HG03139 (cell line): ENCODE measurements at regions not wholly inside any gene's neighbourhood (a gene's known extent, or its start where the extent isn't known, plus 50 kb on each side); places are given as distances from the start of the nearest gene placed in this dataset.
"Not testable (repeated sequence)": the region's sequence is repeated elsewhere in the genome, so short reads cannot be mapped to it uniquely, and the experiment has no call there.

Experiments used
- ATAC-seq: cut with Tn5 transposase; IDR thresholded peaks from one replicate; pipeline ENCODE4 v1.9.1; 2021; ENCODE audit not compliant: unreplicated experiment

DNA sequence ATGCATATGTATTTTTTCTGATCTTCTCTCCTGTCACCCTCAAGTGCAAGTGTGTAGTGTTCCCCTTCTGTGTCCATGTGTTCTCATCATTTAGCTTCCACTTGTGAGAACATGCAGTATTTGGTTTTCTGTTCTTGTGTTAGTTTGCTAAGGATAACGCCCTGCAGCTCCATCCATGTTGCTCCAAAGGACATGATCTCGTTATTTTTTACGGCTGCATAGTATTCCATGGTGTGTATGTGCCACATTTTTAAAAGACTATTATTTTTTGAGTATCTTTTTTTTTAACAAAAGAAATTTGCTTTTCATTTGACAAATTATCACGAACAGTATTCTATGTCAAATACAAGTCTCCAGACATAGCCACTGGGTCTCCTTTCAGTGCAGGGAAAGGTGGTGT is 110.1 kb upstream of the ZNF746 start:
- ATAC-seq: no peak

DNA sequence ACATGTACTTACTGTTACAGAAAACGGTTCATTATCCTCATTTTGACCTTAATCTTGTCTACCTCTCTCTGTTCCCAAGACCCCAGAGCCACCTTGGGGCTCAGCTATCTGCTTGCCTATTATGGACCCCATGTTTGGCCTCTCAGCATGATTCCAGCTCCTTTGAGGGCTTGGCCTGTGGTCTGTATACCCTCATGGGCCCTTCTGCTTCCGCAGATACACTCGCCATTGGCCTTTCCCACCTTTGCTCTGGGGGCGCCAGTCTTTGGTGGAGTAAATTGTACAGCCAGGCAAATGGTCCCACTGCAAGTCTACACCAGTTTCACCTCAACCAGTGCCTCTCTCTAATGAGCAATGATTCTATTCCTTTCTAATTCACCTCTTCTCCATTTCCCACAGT is 109.2 kb upstream of the ZNF746 start:
- no peak for ATAC-seq

DNA sequence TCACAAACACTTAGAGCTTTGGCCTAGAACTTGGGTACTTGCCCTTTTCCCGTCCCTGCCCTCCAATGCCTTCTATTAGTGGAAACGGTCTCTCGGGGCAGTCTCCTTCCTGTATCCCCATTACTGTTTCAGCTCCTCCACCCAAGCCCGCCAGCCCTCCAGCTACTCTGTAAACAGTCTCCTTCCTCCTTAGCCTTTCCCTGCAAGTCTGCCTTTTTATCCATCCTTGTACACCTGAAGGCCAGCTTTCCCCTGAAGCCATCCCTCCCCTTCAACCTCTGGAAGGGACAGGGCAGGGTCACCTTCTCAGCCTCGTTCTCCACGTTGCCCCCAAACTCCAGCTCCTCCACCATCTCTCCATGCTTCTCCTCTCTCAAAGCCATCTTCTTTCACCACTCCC is 108.1 kb upstream of the ZNF746 start:
- ATAC-seq: no peak

DNA sequence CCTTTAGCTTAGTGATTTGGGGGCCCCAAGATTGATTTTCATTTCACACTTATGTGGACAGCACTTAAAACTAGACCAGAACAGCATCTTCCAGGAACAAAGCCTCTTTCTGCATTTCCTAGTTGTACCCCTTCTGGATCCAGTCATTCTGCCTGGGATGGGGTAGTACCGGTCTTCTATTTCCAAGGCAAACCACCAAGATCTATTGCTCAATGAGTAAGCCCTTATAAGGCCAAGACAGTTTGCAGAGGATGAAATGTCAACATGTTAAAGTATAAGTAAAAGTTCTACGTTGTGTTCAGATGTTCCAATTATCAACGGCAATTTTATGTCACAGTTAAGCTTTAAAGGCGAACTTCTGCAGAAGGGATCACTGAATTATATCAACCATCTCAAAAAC is 106.9 kb upstream of the ZNF746 start:
- ATAC-seq: no peak

DNA sequence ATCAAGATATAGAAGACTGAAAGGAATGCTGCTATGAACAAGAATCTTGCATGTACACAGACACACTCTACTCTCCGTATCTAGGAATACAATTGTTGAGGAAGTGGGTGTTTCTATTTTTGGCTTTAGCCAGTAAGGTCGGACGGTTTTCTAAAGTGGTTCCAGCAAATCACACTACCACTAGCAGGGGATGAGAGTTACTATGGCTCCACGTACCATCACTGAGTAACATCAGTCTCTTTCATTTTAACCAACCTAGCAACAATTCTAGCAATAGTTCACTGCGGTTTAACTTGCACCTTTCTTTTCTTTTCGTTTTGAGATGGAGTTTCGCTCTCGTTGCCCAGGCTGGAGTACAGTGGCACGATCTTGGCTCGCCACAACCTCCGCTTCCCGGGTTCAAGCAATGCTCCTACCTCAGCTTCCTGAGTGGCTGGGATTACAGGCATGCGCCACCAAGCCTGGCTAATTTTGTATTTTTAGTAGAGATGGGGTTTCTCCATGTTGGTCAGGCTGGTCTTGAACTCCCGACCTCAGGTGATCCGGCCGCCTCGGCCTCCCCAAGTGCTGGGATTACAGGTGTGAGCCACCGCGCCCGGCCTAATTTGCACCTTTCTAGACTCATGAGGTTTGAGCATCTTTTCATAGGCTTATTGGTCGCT is 103.2 kb upstream of the ZNF746 start:
- peak; percentile 92 for ATAC-seq

DNA sequence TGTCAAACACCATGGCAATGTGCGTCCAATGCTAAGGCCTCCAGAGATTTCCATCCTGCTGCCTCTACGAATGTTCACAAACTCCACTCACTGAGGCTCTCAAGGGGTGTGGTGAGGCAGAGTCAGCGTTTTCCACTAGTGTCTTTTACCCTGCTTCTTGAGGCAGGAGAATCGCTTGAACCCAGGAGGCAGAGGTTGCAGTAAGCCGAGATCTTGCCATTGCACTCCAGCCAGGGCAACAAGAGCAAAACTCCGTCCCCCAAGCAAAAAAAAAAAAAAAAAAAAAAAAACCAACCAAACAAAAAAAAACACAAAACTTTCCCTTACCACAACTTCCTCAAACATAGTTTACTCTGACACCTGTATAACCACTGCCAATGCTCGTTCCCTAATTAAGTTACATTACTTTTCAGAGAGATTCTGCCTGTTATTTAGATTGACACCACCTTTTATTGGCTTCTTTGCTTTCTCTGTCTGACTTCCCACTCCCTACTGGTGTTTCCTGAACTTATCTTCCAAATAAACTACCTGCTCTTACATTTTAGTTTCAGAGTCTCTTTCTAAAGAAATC is 102.1 kb upstream of the ZNF746 start:
- no peak for ATAC-seq

DNA sequence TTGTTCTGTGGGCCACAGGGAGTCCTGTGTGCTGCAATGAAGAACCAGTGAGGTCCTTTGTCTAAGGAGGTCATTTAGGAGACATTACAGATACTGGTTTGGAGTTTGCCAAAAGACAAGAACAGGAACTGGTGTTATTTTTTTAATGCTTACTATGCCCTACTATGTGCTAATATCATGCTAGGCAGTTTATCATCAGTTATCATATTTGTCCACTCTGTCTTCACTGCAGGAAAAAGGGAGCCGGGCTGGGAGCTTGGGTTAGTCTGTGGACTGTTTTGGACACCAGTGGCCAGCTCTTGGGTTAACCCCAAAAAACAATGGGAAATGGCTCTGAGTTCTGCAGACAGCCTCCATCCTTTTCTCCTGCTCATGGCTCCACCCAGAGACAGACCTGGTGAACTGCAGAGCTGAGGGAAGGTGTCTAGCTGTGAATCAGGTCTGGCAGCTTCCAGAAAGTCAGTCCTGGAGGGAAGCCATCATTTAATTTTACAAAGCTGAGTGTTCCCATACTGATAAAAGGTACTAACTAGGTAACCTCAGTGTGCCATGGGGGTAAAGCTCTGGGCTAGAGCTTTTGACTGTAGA is 101.2 kb upstream of the ZNF746 start:
- ATAC-seq: no peak

DNA sequence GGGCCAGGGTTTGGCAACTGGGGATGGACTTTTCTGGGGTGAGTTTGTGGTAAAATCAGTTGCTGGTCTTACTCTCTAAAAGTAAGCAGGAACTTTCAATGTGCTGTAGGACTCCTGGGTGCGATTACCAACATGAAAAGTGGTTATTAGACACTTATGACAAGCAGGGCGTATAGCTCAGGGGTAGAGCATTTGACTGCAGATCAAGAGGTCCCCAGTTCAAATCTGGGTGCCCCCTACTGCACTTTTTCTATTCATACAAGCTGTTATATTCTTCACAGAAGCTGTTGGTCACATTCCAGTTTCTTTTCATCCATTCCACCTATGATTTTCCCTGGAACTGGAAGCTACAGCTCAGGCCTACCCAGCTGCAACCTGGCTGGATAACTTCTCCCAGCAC is 100.2 kb upstream of the ZNF746 start:
- ATAC-seq: not testable (repeated sequence)

DNA sequence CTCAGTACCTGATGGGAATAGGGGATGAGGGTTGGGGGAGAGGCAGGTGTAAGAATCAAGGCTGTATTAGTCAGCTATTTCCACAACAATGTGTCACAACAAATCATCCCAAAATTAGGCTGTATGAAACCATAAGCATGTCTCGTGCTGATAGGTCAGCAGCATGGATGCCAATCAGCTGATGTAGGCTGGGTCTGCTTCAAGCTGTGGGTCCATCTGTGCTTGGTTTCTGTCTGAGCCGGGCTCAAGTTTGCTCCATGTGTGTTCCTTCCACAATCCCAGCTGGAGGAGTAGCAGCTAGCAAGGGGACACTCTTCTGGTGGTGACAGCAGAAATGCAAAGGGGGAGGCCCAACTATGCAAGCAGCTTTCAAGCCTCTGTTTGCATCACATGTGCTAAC is 97.9 kb upstream of the ZNF746 start:
- ATAC-seq: no peak

DNA sequence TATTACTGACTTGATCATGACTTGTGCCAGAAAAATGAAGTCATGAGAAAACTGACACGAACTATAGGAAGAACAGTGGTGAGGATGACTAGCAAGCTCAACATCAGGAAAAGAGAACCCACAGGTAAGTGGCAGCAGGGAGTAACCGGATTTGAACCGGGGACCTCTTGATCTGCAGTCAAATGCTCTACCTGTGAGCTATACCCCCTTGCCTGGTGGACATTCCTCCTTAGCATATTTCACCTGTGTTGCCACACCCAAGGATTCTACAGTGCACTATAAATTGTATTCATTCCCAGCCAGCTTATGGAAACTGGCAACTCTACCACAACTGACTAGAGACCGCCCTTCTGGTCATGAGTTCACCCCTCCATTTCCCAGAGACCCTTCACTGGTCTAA is 97.5 kb upstream of the ZNF746 start:
- no peak for ATAC-seq

DNA sequence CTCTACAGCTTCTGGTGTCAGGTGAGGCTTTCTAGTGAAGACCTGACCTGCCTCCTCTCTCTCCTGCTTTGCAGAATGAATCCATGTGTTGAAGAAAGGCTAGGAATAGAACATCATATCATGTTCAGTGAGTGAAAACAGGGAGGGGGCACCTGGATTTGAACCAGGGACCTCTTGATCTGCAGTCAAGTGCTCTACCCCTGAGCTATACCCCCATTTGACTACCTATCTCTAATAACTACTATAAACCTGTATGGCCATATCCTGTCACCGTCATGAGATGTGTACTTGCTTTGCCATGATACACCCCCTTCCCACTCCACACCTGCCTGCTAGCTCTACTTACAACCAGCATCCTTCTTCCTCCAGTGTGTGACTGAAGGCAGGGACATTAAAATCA is 91.3 kb upstream of the ZNF746 start:
- no peak for ATAC-seq

DNA sequence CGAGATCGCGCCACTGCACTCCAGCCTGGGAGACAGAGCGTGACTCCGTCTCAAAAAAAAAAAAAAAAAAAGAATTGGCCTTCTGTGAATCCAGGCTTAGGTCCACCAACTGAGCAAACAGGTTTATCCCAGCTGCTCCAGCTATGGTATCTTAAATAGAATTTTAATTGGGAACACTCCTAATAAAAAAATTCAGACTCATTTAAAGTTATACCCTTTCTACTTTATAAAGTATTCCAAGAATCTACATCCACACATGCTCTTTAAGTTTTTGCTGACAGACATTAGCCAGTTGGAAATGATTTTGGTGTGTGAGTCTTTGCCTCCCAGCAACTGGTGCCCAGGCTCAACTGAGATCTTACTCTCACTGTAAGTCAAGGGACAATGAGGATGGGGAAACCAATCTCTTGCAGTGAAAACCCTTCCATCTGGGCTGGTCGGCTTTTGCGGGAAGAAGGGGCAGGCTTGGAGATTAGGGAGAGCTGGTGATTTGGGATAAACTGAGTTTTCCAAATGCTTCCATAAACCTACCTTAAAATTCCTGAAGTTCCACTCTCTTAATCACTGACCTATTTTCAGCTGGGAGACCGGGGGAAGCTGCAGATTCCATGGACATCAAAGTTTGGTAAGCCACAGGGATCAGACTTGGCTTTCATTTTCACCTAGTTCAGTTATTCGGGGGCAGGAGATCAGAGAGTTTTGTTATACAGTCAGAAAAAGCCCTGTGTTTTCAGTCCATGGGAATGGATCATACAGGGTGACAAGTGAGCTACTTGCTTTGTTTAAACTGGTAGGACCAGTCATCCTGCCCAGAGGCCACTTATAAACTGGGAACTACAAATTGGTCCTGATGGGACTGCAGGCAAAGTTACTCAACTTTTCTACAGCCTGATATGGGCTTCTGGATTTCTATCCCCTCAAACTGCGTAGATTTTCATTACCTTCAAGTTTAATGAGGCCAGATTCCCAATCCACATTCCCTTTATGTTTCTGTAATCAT is 89.3 kb upstream of the ZNF746 start:
- no peak for ATAC-seq

DNA sequence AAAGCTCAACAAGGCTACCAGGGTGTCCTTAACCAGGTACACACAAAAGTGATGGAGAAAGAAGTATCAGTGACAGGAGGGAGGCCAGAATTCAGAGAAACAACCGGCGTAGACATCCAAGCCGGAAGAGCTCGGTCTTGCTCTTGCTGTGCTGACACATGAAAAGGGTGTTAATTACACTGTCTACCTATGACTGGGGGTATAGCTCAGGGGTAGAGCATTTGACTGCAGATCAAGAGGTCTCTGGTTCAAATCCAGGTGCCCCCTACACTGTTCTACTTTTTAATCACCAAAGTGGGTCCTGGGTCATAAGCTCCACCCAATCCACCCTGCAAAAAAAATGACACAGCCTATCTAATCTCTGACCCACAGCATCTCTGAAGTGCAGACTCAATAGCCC is 86.9 kb upstream of the ZNF746 start:
- no peak for ATAC-seq

DNA sequence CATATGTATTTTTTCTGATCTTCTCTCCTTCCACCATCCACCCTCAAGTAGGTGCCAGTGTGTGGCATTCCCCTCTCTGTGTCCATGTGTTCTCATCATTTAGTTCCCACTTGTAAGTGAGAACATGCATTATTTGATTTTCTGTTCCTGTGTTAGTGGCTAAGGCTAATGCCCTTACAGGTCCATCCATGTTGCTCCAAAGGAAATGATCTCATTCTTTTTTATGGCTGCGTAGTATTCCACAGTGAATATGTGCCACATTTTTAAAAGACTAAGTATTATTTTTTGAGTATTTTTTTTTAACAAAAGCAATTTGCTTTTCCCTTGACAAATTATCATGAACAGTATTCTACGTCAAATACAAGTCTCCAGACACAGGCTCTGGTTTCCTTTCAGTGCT is 86.4 kb upstream of the ZNF746 start:
- ATAC-seq: no peak

DNA sequence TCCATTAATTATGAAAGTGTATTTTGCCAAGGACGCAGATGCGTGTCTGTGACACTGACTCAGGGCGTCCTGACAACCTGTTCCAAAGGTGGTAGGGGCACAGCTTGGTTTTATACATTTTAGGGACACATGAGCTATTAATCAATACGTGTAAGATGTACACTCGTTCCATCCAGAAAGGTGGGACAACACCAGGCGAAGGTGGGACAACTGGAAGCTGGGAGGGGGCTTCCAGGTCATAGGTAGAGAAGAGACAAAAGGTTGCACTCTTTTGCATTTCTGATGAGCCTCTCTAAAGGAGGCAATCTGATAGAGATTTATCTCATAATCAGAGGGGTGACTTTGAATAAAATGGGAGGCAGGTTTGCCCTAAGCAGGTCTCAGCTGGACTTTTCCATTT is 82.7 kb upstream of the ZNF746 start:
- ATAC-seq: no peak

DNA sequence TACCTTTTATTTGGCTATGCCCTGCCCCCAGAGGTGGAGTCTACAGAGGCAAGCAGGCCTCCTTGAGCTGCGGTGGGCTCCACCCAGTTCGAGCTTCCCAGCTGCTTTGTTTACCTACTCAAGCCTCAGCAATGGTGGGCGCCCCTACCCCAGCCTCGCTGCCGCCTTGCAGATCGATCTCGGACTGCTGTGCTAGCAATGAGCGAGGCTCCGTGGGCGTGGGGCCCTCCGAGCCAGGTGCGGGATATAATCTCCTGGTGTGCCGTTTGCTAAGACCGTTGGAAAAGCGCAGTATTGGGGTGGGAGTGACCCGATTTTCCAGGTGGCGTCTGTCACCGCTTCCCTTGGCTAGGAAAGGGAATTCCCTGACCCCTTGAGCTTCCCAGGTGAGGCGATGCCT is 81.8 kb upstream of the ZNF746 start:
- ATAC-seq: not testable (repeated sequence)

DNA sequence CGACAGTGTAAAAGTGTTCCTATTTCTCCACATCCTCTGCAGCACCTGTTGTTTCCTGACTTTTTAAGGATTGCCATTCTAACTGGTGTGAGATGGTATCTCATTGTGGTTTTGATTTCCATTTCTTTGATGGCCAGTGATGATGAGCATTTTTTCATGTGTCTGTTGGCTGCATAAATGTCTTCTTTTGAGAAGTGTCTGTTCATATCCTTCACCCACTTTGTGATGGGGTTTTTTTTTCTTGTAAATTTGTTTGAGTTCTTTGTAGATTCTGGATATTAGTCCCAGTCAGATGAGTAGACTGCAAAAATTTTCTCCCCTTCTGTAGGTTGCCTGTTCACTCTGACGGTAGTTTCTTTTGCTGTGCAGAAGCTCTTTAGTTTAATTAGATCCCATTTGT is 76.8 kb upstream of the ZNF746 start:
- not testable (repeated sequence) for ATAC-seq

DNA sequence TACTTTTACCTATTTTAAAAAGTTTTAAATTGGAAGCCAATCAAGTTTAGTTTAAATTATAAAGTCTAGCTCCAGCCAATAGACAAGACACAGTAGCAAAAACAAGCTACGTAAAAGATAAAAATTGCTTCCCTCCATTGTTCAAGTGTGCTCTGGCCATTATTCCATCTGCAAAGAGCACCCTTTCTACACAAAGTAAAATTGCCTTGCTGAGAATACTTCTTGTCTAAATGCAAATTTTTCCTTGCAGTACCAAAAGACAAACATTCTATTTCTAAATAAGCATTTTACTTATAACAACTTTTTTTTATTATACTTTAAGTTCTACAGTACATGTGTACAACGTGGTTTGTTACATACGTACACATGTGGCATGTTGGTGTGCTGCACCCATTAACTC is 75.9 kb upstream of the ZNF746 start:
- no peak for ATAC-seq

DNA sequence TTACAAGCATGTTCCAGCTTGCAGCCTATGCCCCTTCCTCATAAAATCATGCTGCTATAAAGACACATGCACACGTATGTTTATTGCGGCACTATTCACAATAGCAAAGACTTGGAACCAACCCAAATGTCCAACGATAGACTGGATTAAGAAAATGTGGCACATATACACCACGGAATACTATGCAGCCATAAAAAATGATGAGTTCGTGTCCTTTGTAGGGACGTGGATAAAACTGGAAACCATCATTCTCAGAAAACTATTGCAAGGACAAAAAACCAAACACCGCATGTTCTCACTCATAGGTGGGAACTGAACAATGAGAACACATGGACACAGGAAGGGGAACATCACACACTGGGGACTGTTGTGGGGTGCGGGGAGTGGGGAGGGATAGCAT is 75.3 kb upstream of the ZNF746 start:
- ATAC-seq: not testable (repeated sequence)

DNA sequence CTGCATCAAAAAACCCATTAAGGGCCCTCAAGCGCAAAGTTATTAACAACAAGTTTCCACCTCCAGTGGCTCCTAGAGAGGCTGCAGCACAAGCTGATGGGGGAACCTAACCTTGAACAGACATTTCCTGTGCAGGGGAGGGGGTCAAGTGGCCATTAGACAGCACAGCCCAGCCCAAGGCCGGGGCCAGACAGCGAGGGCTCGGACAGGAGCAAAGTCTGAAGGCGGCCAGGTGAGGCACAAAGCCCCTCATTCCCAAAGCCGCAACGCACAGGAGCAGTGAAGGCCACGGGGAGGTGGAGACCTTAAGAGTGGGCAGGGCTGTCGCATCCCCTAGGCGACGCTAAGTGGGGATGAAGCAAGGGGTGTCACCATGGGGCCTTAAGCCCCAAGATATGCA is 73.2 kb upstream of the ZNF746 start:
- ATAC-seq: no peak

DNA sequence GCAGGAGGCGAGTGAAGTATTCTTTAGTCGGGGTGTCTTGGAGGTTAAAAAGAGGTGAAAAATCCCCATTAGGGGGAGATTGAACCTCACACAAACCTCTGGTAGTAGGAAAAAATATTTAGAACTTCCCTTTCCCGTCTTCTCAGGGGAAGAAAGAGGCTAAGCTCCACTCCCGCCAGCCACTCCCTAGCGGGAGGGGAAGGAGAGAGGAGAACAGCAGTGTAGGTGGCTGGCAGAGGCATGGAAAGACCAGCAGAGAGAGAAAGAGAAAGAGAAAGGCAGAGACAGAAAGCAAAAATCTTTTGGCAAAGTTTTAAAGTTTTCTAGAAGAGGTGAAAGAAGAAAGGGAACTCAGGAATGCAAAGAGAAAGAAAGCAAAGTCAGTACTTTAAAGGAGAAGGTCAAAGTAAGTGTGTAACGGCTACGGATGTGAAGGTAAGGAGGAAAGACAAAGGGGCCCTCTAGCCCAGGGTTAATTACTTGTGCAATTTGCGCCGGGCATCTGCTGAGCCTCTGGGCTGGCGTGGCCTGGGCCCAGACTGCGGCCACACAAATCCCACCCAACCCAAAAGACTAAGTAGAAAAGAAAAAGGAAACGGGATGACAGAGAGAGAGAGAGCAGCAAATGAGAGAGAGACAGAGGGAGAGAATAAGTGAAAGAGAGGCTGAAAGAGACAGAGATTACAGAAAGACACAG is 72.3 kb upstream of the ZNF746 start:
- ATAC-seq: no peak
